Dedifferentiated amniotic fluid mesenchymal stem cell (primary cell): ENCODE measurements at regions not wholly inside any gene's neighbourhood (a gene's known extent, or its start where the extent isn't known, plus 50 kb on each side); places are given as distances from the start of the nearest gene placed in this dataset.

ENCODE experiments used
- DNase-seq: peaks from one replicate; pipeline ENCODE4 v3.0.0-alpha.2; 2016; ENCODE audit errors: extremely low spot score

GRCh38 chr21:26653430-26653829 is 80.3 kb upstream of the CYYR1 start:
- DNase-seq: no peak

GRCh38 chr21:26652854-26653253 is 79.8 kb upstream of the CYYR1 start:
- DNase-seq: no peak

GRCh38 chr21:26641062-26641461 is 68.0 kb upstream of the CYYR1 start:
- DNase-seq: no peak

- no peak for DNase-seq
Measured at GRCh38 chr21:26637201-26637745, 64.2 kb upstream of the CYYR1 start.

GRCh38 chr21:26635681-26636080 is 62.6 kb upstream of the CYYR1 start:
- no peak for DNase-seq

- no peak for DNase-seq
Measured at GRCh38 chr21:26632691-26633090, 59.6 kb upstream of the CYYR1 start.

GRCh38 chr21:26626187-26626586 is 53.1 kb upstream of the CYYR1 start:
- DNase-seq: no peak

GRCh38 chr21:26624983-26625519 is 52.0 kb upstream of the CYYR1 start:
- DNase-seq: no peak
